GM20000 (cell line): ENCODE measurements at regions not wholly inside any gene's neighbourhood (a gene's known extent, or its start where the extent isn't known, plus 50 kb on each side); places are given as distances from the start of the nearest gene placed in this dataset.
A peak's percentile ranks its signal among the peaks of the same experiment; 100 is the strongest.

Source experiments
- DNase-seq: peaks from one replicate; pipeline ENCODE4 v3.0.0; 2012; ENCODE audit warnings: low spot score
- CTCF ChIP-seq: IDR thresholded peaks from 2 replicates; pipeline ENCODE4 v1.5.1; 2012; ENCODE audit warnings: mild to moderate bottlenecking, control low read depth; ENCODE audit errors: extremely low read depth, missing control alignments

DNA sequence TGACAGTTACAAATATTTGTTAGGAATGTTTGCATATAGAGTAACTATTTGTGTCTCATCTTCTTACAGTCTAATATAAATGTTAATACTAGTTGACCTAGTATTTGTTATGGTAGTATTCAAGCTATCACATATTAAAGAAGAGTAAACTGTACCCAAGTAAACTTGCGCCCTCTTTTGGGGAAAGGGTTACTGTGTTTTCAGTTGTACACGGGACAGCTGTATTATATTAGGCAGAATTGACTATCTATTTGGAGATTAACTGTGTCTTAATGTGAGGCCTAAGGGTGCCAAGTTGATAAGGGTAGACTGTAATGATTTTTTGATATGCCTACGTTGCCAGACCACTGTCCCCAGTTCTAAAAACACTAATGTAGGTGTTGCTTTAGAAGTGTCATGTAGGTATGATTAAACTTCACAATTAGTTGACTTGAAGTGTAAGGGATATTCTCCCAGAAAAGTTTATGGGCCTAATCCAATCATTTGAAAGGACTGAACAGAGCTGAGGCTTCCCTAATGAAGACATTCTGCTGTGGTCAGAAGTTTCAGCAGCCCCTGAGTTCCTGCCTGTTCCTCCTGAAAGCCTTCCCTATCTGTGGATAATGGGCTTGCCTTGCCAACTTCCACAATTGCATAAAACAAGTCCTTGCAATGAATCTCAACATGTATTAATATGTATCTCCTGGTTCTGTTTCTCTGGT lies 172.8 kb upstream of the CXCL13 start:
- TF ChIP-seq CTCF: no peak
- no peak for DNase-seq

DNA sequence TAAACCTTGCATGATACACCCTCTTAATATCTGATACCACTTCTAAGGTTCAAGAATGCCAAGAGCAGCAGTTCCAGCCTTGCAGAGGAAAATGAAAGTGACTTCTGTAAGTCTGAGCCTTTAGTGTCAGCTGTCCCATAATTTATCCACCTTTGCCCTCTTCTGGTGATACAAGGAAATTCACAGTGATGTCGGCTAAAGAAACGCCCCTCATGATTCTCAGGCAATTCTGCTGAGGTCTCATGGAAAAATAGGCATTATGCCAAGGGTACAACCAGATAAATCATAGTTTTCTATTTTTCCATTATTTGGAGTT lies 172.2 kb upstream of the CXCL13 start:
- DNase-seq: peak; percentile 57
- peak; percentile 12 for TF ChIP-seq CTCF

- TF ChIP-seq CTCF: no peak
- no peak for DNase-seq
Measured at GRCh38 chr4:77434299-77435092, 171.1 kb upstream of the CXCL13 start.

DNA sequence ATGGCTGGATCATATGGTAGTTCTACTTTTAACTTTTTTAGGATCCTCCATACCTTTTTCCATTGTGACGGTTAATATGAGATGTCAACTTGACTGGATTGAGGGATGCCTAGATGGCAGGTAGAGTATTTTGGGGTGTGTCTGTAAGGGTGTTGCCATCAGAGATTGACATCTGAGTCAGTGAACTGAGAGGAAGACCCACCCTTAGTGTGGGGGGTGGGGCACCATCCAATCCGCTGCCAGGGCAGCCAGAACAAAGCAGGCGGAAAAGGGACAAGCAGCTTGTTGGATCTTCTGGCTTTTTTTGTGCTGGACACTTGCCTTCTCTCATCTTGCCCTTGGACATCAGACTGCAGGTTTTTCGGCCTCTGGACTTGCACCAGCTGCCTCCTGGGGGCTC lies 168.5 kb upstream of the CXCL13 start:
- DNase-seq: no peak
- no peak for TF ChIP-seq CTCF

DNA sequence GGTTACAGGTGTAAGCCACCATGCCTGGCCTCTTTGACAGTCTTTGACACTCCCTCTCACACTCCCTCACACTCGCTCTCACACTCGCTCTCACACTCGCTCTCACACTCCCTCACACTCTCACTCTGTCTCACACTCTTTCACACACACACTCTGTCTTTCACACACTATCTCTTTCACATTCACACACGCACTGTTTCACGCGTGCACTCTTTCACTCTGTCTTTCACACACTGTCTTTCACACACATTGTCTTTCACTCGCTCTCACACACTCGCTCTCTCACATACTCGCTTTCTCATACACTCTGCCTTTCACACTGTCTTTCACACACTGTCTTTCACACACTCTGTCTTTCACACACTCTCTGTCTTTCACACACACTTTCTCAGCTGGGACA lies 167.1 kb upstream of the CXCL13 start:
- no peak for TF ChIP-seq CTCF
- no peak for DNase-seq

DNA sequence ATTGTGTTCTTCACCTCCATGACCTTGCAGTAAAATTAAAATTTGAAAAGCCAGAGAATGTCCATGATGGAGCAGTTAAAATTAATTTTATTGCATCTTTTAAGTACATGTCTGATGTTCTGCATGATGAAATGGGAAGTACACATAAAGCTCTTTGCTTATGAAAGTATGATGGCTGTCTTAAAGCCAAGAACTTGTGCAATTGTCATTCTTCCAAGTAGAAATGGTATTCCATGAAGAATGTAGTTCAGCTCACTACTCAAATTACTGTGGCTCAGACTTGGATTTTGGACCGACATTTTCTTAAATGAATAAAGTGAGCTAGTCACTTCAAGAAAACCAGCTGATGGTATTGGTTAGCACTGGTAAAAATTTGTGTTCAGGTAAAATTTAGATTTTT lies 161.7 kb upstream of the CXCL13 start:
- no peak for TF ChIP-seq CTCF
- DNase-seq: no peak

DNA sequence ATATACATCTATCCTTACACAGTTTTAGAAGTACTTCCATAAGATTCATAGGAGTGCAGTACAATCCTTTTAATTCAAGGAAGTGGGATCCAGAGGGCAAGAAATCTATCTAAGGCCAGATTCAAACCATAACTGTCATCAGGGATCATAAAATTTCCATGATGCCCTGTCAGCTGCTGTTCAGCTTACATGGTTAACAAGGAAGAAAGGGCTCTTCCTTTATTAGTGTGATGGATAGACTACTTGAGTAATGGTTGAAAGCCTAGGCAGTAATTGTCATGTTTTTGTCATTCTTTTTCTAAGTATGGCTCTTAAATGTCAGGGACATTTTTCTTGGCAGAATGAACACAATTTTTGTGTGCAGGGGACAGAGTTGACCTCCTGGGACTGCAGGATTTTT lies 159.8 kb upstream of the CXCL13 start:
- DNase-seq: no peak
- no peak for TF ChIP-seq CTCF
